Fibroblast of the aortic adventitia (primary cell): ENCODE measurements at regions not wholly inside any gene's neighbourhood (a gene's known extent, or its start where the extent isn't known, plus 50 kb on each side); places are given as distances from the start of the nearest gene placed in this dataset.

ENCODE experiments used
- DNase-seq: peaks from one replicate; pipeline ENCODE4 v3.0.0-alpha.2; 2010; ENCODE audit warnings: low read depth
- H3K4me3 ChIP-seq: 2 replicates; pipeline ENCODE4 v1.5.1; 2011; ENCODE audit warnings: low read depth, mild to moderate bottlenecking, control low read depth, low read length, moderate library complexity
- TF ChIP-seq, protein P1 (sequence below): IDR thresholded peaks from 2 replicates; pipeline ENCODE4 v1.5.1; 2011; ENCODE audit warnings: mild to moderate bottlenecking, low read length, control low read depth, inconsistent platforms; ENCODE audit not compliant: insufficient read depth

DNA sequence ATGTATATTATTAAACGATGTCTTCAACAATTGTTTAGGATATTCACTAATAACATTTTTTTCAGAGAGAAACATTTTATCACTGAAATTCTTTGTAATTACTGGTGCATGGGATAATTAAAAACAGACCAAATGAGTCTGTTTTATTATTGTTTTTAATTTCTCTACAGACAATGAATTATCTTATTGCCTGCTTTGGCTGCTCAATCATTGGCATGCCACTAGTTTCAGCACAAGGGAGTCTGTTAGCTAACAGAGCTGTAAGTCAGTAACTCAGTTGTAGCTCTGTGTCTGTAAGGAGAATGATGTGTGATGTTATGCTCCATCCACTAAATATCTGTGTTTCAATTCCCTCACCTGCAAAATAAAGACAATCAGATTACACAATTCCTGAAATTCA lies 443.9 kb downstream of the PRR16 start:
- H3K4me3 ChIP-seq: no peak overlapping the region
- TF ChIP-seq, protein P1, sequence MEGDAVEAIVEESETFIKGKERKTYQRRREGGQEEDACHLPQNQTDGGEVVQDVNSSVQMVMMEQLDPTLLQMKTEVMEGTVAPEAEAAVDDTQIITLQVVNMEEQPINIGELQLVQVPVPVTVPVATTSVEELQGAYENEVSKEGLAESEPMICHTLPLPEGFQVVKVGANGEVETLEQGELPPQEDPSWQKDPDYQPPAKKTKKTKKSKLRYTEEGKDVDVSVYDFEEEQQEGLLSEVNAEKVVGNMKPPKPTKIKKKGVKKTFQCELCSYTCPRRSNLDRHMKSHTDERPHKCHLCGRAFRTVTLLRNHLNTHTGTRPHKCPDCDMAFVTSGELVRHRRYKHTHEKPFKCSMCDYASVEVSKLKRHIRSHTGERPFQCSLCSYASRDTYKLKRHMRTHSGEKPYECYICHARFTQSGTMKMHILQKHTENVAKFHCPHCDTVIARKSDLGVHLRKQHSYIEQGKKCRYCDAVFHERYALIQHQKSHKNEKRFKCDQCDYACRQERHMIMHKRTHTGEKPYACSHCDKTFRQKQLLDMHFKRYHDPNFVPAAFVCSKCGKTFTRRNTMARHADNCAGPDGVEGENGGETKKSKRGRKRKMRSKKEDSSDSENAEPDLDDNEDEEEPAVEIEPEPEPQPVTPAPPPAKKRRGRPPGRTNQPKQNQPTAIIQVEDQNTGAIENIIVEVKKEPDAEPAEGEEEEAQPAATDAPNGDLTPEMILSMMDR: no peak
- no peak for DNase-seq

DNA sequence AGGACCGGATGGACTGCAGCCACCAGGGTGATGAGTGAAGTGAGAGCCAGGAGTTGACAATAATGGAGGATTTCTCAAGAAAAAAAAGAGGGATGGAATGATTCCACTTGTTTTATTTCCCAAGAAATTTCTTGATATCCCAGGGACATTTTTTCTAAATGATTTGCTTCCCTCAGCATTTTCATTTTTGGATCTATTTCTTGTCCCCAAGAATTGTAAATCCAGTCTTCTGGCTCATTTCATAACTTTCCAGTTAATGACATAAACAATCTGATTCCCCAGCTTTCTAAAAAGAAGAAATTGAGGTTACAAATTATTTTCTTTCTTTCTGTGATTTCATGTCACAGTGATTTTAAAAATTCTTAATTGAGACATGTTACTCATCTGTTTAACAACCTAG lies 446.5 kb downstream of the PRR16 start:
- DNase-seq: no peak
- no peak overlapping the region for H3K4me3 ChIP-seq
- TF ChIP-seq, protein P1: no peak

DNA sequence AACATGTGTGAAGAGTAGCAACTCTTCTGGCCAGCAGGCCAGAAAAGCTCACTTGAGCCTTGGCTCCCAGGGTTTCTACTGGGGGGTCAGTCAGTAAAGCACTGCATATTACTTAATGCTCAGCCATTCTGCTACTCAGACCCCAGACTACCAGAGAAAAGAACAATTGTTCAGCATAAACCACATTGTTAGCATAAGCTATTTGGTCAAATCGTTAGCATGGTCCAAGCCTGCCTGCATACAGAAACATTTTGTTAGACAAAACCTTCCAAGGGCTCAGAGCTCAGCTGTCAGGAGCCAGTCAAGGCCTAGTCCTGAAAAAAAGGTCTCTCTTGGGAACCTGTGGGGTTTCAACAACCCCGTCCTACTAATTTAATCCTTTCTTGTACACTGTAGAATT lies 449.3 kb downstream of the PRR16 start:
- no peak for DNase-seq
- TF ChIP-seq, protein P1: no peak
- H3K4me3 ChIP-seq: no peak overlapping the region

DNA sequence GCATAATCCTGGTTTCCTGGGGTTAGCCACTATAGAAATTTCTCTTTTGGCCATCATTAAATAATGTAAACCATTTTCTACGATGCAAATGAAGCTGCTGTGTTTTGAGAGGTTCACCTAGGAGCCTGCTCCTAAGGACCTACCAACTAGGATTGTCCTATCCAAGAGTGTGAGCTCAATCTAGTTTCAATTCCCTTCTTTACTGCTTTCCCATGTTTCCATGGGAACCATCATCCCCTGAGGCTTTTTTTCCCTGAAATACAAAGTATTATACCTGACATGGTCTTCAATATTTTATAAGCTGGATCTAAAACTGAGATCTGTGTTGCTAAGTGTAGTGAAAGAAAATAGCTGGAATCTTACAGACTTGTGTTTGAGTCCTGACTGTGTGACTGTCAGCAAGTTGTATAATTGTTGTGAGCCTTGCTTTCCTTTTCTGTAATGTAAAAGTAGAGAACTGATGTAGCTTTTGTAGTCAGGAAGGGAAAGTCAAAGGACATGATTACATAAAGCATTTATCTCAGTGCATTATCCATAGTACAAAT lies 453.2 kb downstream of the PRR16 start:
- TF ChIP-seq, protein P1: no peak
- H3K4me3 ChIP-seq: no peak overlapping the region
- DNase-seq: no peak

DNA sequence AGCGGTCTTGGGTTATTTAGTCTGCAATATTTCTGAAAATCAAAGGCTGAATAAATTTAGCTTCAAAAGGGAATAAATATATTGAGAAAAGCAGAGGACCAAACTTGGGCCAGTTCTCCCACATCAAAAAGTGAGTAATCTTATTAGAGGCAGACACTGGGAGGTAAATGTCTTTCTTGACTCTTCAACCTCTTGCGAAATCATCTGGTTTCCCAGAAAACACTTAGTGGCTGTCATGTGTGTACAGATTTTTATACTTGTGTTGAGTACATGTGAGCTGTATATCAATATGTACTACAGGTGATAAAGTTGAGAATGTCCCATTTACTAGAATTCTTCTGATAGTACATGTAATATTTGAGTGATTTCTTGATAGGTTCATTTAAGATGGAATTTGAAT lies 454.9 kb downstream of the PRR16 start:
- no peak for DNase-seq
- no peak overlapping the region for H3K4me3 ChIP-seq
- TF ChIP-seq, protein P1: no peak

DNA sequence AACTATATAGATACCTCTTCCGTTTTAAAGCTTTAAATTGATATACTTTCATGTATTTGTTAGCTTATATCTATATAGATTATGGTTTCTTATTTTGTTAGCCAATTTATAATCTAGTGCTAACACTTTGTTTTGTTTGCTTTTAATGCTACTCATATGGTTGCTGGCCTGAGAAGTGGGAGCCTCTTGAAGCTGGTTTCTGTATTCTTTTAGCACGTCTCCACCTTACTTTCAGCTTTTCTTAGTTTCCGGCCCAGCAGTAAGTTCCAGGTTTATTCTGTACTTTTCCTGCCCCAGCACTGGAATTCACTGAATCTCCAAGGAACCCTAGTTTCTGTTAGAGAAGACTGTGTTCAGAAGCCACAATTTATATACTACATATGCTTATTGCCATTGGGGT lies 458.9 kb downstream of the PRR16 start:
- TF ChIP-seq, protein P1: no peak
- no peak for DNase-seq
- H3K4me3 ChIP-seq: no peak overlapping the region

DNA sequence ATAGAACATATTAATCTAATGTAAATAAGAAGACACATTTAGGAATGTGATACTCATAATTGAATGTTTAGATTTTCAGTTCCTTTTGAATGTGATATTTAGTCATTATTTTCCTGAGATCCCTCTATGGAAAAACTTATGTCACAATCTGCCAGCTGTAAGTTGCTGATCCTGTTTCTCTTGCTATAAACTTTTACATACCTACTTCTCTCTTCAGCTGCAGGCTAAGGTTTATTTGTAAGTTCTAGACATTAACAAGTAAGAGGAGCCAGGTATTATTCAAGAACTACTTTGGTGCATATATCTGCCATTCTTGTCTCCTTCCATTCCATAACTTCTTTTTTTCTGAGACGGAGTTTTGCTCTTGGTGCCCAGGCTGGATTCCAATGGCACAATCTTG lies 462.4 kb downstream of the PRR16 start:
- H3K4me3 ChIP-seq: no peak overlapping the region
- TF ChIP-seq, protein P1: no peak
- DNase-seq: no peak
